ENCODE measurements at regions not wholly inside any gene's neighbourhood (a gene's known extent, or its start where the extent isn't known, plus 50 kb on each side); places are given as distances from the start of the nearest gene placed in this dataset.

DNA sequence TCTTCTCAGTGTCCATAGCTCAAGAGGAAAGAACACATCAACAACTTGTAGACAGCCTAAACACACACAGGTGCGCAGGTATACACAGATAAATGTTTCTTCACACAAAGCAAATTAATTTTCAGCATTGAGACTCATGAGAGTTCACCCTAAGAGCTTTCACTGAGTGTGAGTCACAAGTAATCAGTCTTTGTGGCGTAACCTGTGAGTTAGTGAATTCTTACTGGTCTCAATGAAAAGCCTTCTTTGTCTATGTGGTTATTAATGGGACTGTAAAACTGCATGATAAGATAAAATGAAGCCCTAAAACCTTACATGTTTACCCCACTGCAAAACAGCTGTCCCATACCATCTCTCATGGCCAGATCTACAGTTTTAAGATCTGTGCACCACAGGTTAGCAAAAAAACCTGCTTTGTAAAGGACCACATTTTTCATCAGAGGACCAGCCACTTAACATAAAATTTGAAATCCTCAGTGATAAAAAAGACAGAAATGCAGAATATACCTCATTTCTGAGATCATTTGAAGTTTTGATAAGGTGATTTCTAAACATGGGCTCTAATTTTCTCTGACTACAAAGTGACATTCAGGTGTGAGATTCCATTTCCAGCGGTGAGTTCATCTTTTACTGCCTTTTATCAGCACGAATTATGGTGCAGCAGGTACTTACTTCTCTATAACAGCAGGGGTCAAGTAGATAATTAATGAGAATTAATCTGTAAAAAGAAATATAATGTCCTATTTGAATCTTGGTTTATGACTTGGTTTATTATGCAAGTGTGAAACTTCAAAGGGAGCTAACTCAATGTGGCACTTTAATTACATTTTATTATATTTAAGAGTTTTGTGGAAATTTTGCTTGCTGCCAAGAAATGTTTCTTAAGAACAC is 335.7 kb upstream of the PIK3R1 start:
- Histone ChIP-seq H3F3A (ENCODE audit: control insufficient read depth, insufficient read depth) (no peaks in the 10 kb centered on the region), H3K27ac (ENCODE audit: low read depth, low read length) (no peak overlapping the region), H3K4me3 (ENCODE audit: low read length) (no peak overlapping the region), H3K9me3 (ENCODE audit: control insufficient read depth, insufficient read depth, low read length) (no peaks in the 10 kb centered on the region), H3K9me2 (replicated peaks; ENCODE audit: control insufficient read depth, low read length) (no peaks in the 10 kb centered on the region), H3K36me3 (ENCODE audit: control insufficient read depth, low read length) (no peaks in the 10 kb centered on the region), H3K4me1 (ENCODE audit: control insufficient read depth, low read length) (no peaks in the 10 kb centered on the region), H3K27me3 (ENCODE audit: control insufficient read depth, low read length) (no peaks in the 10 kb centered on the region), H3K4me2 (ENCODE audit: low read length) (no peak overlapping the region), H4K20me1 (ENCODE audit: control insufficient read depth, insufficient read depth, low read depth, low read length) (no peaks in the 10 kb centered on the region), H3K79me2 (ENCODE audit: control insufficient read depth, low read length) (no peaks in the 10 kb centered on the region)
- TF ChIP-seq, protein P1, sequence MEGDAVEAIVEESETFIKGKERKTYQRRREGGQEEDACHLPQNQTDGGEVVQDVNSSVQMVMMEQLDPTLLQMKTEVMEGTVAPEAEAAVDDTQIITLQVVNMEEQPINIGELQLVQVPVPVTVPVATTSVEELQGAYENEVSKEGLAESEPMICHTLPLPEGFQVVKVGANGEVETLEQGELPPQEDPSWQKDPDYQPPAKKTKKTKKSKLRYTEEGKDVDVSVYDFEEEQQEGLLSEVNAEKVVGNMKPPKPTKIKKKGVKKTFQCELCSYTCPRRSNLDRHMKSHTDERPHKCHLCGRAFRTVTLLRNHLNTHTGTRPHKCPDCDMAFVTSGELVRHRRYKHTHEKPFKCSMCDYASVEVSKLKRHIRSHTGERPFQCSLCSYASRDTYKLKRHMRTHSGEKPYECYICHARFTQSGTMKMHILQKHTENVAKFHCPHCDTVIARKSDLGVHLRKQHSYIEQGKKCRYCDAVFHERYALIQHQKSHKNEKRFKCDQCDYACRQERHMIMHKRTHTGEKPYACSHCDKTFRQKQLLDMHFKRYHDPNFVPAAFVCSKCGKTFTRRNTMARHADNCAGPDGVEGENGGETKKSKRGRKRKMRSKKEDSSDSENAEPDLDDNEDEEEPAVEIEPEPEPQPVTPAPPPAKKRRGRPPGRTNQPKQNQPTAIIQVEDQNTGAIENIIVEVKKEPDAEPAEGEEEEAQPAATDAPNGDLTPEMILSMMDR (IDR thresholded peaks at IDR 0.05; ENCODE audit: low read depth, low read length, poor library complexity, severe bottlenecking), result no peak
- no peak for TF ChIP-seq EZH2phosphoT487 (IDR thresholded peaks at IDR 0.05; ENCODE audit: borderline replicate concordance, low read length)

DNA sequence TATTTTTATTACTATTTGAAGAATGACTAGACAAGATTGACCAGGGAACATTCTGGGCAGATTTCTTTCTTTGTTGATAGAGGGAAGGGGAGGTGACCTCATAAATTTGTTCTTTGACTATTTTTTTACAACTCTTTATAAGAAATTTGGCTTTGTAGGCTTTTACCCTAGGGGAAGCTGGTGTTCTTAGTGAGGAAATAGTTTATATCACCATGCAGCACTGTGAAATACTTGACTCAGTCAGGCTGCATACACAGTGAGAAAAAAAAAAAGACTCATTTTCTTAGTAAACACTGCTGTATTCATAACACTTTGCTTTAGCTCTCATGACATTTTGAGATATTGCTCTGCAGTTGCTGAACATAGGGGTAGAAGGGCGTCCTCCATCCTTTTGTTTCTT is 336.6 kb upstream of the PIK3R1 start:
- Histone ChIP-seq H3K4me1 (ENCODE audit: control insufficient read depth, low read length) (no peaks in the 10 kb centered on the region), H3K4me2 (ENCODE audit: low read length) (no peak overlapping the region), H3K79me2 (ENCODE audit: control insufficient read depth, low read length) (no peaks in the 10 kb centered on the region), H3K36me3 (ENCODE audit: control insufficient read depth, low read length) (no peaks in the 10 kb centered on the region), H3K4me3 (ENCODE audit: low read length) (no peak overlapping the region), H3K9me3 (ENCODE audit: control insufficient read depth, insufficient read depth, low read length) (no peaks in the 10 kb centered on the region), H4K20me1 (ENCODE audit: control insufficient read depth, insufficient read depth, low read depth, low read length) (no peaks in the 10 kb centered on the region), H3K27ac (ENCODE audit: low read depth, low read length) (no peak overlapping the region), H3K9me2 (replicated peaks; ENCODE audit: control insufficient read depth, low read length) (no peaks in the 10 kb centered on the region), H3K27me3 (ENCODE audit: control insufficient read depth, low read length) (no peaks in the 10 kb centered on the region), H3F3A (ENCODE audit: control insufficient read depth, insufficient read depth) (no peaks in the 10 kb centered on the region)
- TF ChIP-seq, protein P1 (IDR thresholded peaks at IDR 0.05; ENCODE audit: low read depth, low read length, poor library complexity, severe bottlenecking), result no peak
- TF ChIP-seq EZH2phosphoT487 (IDR thresholded peaks at IDR 0.05; ENCODE audit: borderline replicate concordance, low read length), result no peak

DNA sequence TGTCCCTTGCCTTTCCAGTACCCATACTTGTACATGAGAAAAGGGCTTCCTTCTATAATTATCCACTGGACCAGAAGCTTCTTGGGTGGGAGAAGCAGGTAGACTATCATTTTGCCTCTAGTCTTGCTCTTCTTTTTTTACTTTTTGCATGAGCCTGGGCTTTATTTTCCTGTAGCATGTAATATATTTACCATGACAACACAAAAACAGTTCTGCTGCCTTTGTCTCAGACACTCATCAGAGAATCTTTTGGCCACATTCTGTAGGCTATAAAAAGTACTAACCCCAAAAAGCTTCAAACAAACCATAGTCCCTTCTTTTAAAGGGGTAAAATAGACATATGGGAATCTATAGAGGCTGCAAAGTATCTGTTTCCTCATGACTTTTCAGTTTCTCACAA is 339.2 kb upstream of the PIK3R1 start:
- no peak overlapping the region for H3K4me3 ChIP-seq (ENCODE audit: low read length)
- no peaks in the 10 kb centered on the region for H3F3A ChIP-seq (ENCODE audit: control insufficient read depth, insufficient read depth)
- H3K4me1 ChIP-seq (ENCODE audit: control insufficient read depth, low read length), result no peaks in the 10 kb centered on the region
- H3K9me2 ChIP-seq (replicated peaks; ENCODE audit: control insufficient read depth, low read length), result no peaks in the 10 kb centered on the region
- no peaks in the 10 kb centered on the region for H3K79me2 ChIP-seq (ENCODE audit: control insufficient read depth, low read length)
- H3K27me3 ChIP-seq (ENCODE audit: control insufficient read depth, low read length), result no peaks in the 10 kb centered on the region
- H3K4me2 ChIP-seq (ENCODE audit: low read length), result no peak overlapping the region
- H3K36me3 ChIP-seq (ENCODE audit: control insufficient read depth, low read length), result no peaks in the 10 kb centered on the region
- H4K20me1 ChIP-seq (ENCODE audit: control insufficient read depth, insufficient read depth, low read depth, low read length), result no peaks in the 10 kb centered on the region
- TF ChIP-seq EZH2phosphoT487 (IDR thresholded peaks at IDR 0.05; ENCODE audit: borderline replicate concordance, low read length), result no peak
- TF ChIP-seq, protein P1 (IDR thresholded peaks at IDR 0.05; ENCODE audit: low read depth, low read length, poor library complexity, severe bottlenecking), result no peak
- no peaks in the 10 kb centered on the region for H3K9me3 ChIP-seq (ENCODE audit: control insufficient read depth, insufficient read depth, low read length)
- H3K27ac ChIP-seq (ENCODE audit: low read depth, low read length), result no peak overlapping the region

Measured in DOHH2 (cell line).